ENCODE measurements at regions not wholly inside any gene's neighbourhood (a gene's known extent, or its start where the extent isn't known, plus 50 kb on each side); places are given as distances from the start of the nearest gene placed in this dataset.
"Not testable (repeated sequence)": the region's sequence is repeated elsewhere in the genome, so short reads cannot be mapped to it uniquely, and the experiment has no call there.

DNA sequence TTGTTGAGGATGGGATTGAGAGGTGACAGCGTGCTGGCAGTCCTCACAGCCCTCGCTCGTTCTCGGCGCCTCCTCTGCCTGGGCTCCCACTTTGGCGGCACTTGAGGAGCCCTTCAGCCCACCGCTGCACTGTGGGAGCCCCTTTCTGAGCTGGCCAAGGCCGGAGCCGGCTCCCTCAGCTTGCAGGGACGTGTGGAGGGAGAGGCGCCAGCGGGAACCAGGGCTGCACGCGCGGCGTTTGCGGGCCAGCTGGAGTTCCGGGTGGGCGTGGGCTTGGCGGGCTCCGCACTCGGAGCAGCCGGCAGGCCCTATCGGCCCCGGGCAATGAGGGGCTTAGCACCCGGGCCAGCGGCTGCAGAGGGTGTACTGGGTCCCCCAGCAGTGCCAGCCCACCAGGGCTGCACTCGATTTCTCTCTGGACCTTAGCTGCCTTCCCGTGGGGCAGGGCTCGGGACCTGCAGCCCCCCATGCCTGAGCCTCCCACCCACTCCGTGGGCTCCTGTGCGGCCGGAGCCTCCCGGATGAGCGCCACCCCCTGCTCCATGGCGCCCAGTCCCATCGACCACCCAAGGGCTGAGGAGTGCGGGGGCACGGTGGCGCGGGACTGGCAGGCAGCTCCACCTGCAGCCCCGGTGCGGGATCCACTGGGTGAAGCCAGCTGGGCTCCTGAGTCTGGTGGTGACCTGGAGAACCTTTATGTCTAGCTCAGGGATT, 69.3 kb downstream of the GPR85 start:
- TF ChIP-seq, protein P1, sequence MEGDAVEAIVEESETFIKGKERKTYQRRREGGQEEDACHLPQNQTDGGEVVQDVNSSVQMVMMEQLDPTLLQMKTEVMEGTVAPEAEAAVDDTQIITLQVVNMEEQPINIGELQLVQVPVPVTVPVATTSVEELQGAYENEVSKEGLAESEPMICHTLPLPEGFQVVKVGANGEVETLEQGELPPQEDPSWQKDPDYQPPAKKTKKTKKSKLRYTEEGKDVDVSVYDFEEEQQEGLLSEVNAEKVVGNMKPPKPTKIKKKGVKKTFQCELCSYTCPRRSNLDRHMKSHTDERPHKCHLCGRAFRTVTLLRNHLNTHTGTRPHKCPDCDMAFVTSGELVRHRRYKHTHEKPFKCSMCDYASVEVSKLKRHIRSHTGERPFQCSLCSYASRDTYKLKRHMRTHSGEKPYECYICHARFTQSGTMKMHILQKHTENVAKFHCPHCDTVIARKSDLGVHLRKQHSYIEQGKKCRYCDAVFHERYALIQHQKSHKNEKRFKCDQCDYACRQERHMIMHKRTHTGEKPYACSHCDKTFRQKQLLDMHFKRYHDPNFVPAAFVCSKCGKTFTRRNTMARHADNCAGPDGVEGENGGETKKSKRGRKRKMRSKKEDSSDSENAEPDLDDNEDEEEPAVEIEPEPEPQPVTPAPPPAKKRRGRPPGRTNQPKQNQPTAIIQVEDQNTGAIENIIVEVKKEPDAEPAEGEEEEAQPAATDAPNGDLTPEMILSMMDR (conservative IDR thresholded peaks at IDR 0.05; ENCODE audit: low read depth, low read length): not testable (repeated sequence)
- not testable (repeated sequence) for TF ChIP-seq EZH2 (IDR thresholded peaks at IDR 0.05; ENCODE audit: borderline replicate concordance, low read depth, low read length, poor library complexity, severe bottlenecking)

Measured in A673 (cell line).